ENCODE measurements at regions not wholly inside any gene's neighbourhood (a gene's known extent, or its start where the extent isn't known, plus 50 kb on each side); places are given as distances from the start of the nearest gene placed in this dataset.

- TF ChIP-seq CTCF (IDR thresholded peaks at IDR 0.05) (no peak), POLR2A (IDR thresholded peaks at IDR 0.05) (no peak)
Measured at GRCh38 chr5:118377420-118377819, 610.9 kb downstream of the DTWD2 start.

Data from thyroid gland (tissue), 4 donors.